Right cardiac atrium (tissue), 5 donors: ENCODE measurements at regions not wholly inside any gene's neighbourhood (a gene's known extent, or its start where the extent isn't known, plus 50 kb on each side); places are given as distances from the start of the nearest gene placed in this dataset.
"Not testable (repeated sequence)": the region's sequence is repeated elsewhere in the genome, so short reads cannot be mapped to it uniquely, and the experiment has no call there.

ENCODE experiments used
- ATAC-seq, 2 donors: fragments of 200-7000 bp; cut with Tn5 transposase; one replicate each; pipeline versions ENCODE4 v1.8.0 to v1.9.1; 2020; ENCODE audit warnings: moderate library complexity in 2 of 2, mild to moderate bottlenecking in 1 of 2
- DNase-seq, 3 donors: peaks; one replicate each; pipeline ENCODE4 v3.0.0-alpha.2; 2020
- H3K27ac ChIP-seq: one replicate; pipeline ENCODE4 v1.5.1; 2013; ENCODE audit warnings: mild to moderate bottlenecking, low read length, control low read depth, moderate library complexity
- H3K27me3 ChIP-seq: one replicate; pipeline ENCODE4 v1.6.1; 2013; ENCODE audit not compliant: control insufficient read depth, insufficient read depth
- H3K4me1 ChIP-seq: one replicate; pipeline ENCODE4 v1.6.1; 2013; ENCODE audit warnings: low read length; ENCODE audit not compliant: control insufficient read depth, insufficient read depth
- H3K4me3 ChIP-seq: one replicate; pipeline ENCODE4 v1.5.1; 2013; ENCODE audit warnings: low read length, control low read depth
- H3K9me3 ChIP-seq: one replicate; pipeline ENCODE4 v1.6.1; 2013; ENCODE audit warnings: low read length; ENCODE audit not compliant: control insufficient read depth
- WGBS: extraction: QIAGEN DNeasy Blood & Tissue Kit; methylation state at CpG from one replicate; pipeline ENCODE4 v1.1.7; 2013; 5-methylcytosine and 5-hydroxymethylcytosine counted together
- intact Hi-C, 4 donors: fragments of 100-400 bp; cut with DNase I; formaldehyde crosslinking; loops; one replicate each; pipeline versions ENCODE4 v1.11.0 to v1.14.0; 2022 to 2023
- donor health status: healthy with polysubstance abuse.
- donor health status: DM: no; HTN: yes; CAD: no.
- donor health status: DM: no; HTN: no; CAD: no.
- donor health status: DM: no; HTN: yes; CAD: no; lungs with severe emphysema.
- donor health status: DM: yes; HTN: yes; CAD: no.

DNA sequence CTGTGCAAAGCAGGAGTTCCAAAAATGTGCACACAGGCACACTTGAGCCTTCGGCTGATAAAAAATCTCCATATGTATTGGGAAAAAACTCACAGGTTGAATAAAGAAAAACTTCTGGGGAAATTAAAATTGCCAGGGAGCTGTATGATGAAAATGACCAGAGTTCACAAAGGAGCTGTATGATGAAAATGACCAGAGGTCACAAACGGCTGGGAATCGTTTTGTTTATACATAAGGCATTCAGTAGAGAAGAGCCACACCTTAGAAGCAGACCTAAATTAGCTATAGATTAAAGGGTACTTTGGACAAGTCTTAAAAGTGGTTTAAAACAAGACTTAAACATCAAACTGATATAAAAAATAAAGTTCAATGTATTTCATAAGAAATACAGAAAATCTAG is 251.7 kb upstream of the TMEM132C start:
- no peaks in the 10 kb centered on the region for H3K4me1 ChIP-seq
- 66% methylated on average over 3 of the region's 3 CpGs for WGBS
- no peak overlapping the region for H3K4me3 ChIP-seq
- peaks cover 2% of the 10 kb centered on the region for H3K27me3 ChIP-seq
- DNase-seq (no peak), ATAC-seq (no peak)
- H3K9me3 ChIP-seq, result no peaks in the 10 kb centered on the region
- H3K27ac ChIP-seq, result no peak overlapping the region
- intact Hi-C loops, result no loop called here

DNA sequence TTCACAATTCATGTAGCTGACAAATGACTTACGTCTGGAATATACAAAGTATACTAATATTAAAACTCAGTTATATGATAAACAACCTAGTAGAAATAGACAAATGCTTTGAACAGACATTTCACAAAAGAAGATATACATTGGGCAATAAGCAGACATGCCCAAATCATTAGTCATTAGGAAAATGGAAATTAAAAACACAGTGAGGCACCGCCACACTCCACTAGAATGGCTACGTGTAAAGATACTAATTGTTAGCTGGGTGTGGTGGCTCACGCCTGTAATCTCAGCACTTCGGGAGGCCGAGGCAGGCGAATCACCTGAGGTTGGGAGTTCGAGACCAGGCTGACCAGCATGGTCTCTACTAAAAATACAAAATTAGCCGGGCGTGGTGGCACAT is 248.9 kb upstream of the TMEM132C start:
- Histone ChIP-seq H3K27ac (no peak overlapping the region), H3K4me1 (no peaks in the 10 kb centered on the region), H3K27me3 (peaks cover 2% of the 10 kb centered on the region), H3K9me3 (no peaks in the 10 kb centered on the region), H3K4me3 (no peak overlapping the region)
- WGBS, result 82% methylated on average over 10 of the region's 10 CpGs
- ATAC-seq, result no peak
- DNase-seq, result no peak
- intact Hi-C loops, result no loop called here

DNA sequence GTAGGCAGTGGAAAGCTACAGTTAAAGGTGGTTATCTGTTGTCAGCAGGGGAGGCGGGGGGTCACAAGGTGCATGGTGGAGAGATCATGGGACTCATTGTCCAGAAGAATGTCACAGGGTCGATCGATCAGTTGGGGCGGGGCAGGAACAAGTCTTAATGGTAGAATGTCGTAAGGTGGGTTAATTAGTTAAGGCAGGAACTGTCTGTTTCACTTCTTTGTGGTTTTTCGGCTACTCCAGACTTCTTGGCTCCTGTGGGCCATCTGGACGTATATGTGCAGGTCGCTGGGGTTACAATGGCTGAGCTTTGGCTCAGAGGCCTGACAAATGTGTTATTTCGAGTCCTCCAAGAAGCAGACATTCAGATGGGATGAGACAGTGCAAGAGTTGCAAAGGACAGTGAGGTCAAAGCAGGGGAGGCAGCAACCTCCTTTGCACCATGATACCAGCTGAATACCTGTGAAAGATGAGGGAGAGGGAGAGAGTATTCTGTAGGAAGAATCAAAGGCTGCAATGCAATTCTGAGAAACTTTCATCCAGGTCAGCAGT is 246.9 kb upstream of the TMEM132C start:
- ATAC-seq (no peak), DNase-seq (no peak)
- intact Hi-C loops, result no loop called here
- Histone ChIP-seq H3K4me3 (no peak overlapping the region), H3K27ac (no peak overlapping the region), H3K4me1 (no peaks in the 10 kb centered on the region), H3K27me3 (peaks cover 1% of the 10 kb centered on the region), H3K9me3 (no peaks in the 10 kb centered on the region)
- 62% methylated on average over 9 of the region's 9 CpGs for WGBS

DNA sequence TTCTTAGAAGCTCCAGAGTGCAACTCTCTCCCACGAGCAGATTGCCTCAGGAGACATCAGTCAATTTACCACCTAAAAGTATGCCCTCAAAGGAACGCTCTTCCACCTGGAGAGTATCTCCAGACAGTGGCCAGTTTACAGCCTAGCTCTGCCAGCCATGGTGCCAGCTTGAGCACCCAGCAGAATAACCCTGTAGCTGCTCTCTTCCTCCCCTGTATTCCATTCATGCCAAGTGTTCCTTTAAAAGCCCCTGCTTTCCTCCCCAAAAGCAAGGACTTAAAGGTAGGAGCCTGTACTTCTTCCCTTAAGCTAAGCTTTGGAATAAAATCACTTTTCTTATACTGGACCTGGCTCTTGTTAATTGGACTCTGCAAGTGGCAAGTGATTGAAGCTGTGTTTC is 245.4 kb upstream of the TMEM132C start:
- Histone ChIP-seq H3K4me3 (no peak overlapping the region), H3K27ac (no peak overlapping the region), H3K27me3 (no peaks in the 10 kb centered on the region), H3K4me1 (no peaks in the 10 kb centered on the region), H3K9me3 (no peaks in the 10 kb centered on the region)
- ATAC-seq (no peak), DNase-seq (no peak)
- intact Hi-C loops, result no loop called here
- 32% methylated on average over 2 of the region's 2 CpGs for WGBS

DNA sequence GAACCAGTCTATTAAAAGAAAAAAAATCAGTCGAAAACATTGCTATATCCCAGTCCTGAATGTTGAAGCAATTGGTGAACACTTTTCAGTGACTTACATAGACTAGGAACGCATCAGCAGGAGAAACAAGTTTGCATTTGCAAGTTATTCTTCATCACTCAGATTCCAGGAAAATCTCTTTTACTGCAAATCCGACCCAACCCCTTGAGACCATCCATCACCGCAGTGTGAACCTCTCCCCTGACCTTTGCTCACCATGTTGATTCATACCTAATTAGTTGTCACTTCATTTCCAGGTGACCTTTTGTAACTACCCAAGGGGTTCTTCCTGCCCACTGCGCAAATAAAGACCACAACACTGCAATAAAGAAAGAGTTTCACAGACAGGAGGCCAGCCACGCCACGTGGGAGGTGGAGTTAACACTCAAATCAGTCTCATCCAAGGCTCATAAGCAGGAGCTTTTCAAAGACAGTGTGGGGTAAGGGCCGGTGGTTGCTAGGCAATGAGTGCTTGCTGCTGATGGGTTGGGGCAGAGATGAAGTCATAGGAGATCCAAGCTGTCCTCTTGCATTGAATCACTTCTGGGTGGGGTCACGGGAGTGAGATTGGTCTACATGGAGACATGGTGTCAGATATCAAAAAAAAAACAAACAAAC is 241.3 kb upstream of the TMEM132C start:
- no peak for ATAC-seq
- no peaks in the 10 kb centered on the region for H3K27me3 ChIP-seq

DNA sequence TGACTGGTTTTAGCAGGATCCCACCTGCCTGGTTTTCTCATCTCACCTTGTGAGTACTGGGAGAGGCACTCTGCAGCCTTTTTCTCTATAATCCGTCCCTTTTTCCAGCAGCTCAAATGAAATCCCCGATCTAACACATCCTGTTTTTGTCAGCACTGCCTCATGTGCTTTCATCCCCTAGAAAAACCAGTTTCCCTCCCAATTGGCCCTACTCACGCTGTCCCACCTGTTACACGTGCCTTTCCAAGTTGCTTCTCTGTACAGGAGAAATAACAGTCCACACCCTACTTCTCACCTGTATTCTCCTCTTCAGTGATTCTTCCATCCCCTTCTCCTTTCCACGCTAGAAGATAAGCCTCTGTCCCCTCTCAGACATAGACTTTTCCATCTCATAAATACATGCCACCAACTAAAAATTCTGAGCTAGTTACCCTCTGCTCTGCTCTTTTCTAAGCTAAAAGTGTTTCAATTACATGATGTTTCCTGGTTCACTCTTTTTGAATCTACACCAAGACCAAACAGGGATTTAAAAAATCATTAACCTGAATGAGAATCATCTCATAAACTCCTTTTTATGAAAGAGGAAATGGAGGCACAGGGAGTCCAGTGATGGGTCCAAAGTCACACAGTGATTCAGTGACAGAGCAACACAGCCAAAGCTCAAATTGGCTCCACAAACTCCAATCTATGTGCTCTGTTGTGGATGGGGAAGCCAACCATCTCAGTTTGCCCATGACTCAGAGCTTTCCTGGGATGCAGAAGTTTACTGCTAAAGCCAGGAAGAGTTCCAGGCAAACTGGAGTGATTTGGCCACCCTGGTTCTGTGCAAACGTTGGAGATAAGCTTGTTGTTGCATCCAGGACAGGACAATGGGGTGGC is 240.0 kb upstream of the TMEM132C start:
- 62% methylated on average over 6 of the region's 6 CpGs for WGBS

More for the DNA sequence above, 241.3 kb upstream of the TMEM132C start:
- Histone ChIP-seq H3K27ac (no peak overlapping the region), H3K4me1 (no peaks in the 10 kb centered on the region), H3K9me3 (no peaks in the 10 kb centered on the region), H3K4me3 (no peak overlapping the region)
- 65% methylated on average over 9 of the region's 9 CpGs for WGBS
- no peak for DNase-seq
- intact Hi-C loops, result no loop called here

DNA sequence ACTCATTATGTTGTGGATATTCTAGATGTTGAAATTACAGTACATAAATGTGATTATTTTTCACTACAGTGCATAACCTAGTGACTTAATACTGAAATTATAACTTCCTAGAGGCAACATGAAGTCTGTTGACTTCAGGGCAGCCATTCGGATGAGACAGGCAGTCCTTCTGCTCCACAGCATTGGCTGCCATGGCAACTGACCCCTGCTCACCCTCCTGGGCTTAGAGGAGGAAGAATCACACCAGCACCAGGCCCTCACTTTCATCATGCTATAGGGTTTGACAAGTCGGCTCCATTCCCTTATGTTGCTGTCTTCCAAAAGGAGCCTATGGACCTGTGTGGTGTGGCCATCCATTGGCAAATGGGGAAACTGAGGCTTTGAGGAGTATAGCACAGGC is 233.5 kb upstream of the TMEM132C start:
- 58% methylated on average over 2 of the region's 2 CpGs for WGBS
- intact Hi-C loops, result no loop called here

More for the DNA sequence above, 240.0 kb upstream of the TMEM132C start:
- H3K9me3 ChIP-seq, result no peaks in the 10 kb centered on the region
- ATAC-seq (no peak), DNase-seq (no peak)
- no peaks in the 10 kb centered on the region for H3K4me1 ChIP-seq
- intact Hi-C loops, result no loop called here
- no peaks in the 10 kb centered on the region for H3K27me3 ChIP-seq
- no peak overlapping the region for H3K27ac ChIP-seq
- H3K4me3 ChIP-seq, result no peak overlapping the region

DNA sequence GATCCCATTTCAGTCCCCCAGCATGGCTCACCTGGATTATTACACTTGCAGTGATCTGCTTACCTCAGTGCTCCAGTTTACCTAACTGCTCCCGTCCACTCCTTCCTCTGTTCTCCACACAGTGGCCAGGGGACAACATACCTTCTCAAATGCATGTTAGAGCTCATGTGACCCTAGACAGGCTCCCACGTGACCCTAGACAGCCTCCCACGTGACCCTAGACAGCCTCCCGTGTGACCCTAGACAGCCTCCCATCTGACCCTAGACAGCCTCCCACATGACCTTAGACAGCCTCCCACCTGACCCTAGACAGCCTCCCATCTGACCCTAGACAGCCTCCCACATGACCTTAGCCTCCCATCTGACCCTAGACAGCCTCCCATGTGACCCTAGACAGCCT is 226.0 kb upstream of the TMEM132C start:
- intact Hi-C loops, result no loop called here

More for the DNA sequence above, 233.5 kb upstream of the TMEM132C start:
- H3K9me3 ChIP-seq, result no peaks in the 10 kb centered on the region
- no peak overlapping the region for H3K27ac ChIP-seq
- no peaks in the 10 kb centered on the region for H3K27me3 ChIP-seq
- H3K4me3 ChIP-seq, result no peak overlapping the region
- H3K4me1 ChIP-seq, result no peaks in the 10 kb centered on the region
- no peak for ATAC-seq
- DNase-seq, result no peak

DNA sequence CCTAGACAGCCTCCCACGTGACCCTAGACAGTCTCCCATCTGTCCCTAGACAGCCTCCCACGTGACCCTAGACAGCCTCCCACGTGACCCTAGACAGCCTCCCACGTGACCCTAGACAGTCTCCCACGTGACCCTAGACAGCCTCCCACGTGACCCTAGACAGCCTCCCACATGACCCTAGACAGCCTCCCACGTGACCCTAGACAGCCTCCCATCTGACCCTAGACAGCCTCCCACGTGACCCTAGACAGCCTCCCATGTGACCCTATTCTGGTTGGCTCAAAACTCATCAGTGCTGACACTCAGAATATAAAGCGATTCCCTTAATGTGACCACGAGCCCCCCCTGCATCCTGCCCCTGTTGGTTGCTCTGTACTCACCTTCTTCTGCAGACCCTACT is 224.7 kb upstream of the TMEM132C start:
- intact Hi-C loops, ATAC-seq, H3K4me1 ChIP-seq, H3K9me3 ChIP-seq, H3K4me3 ChIP-seq, H3K27me3 ChIP-seq, H3K27ac ChIP-seq, DNase-seq: not testable (repeated sequence)
- 91% methylated on average over 9 of the region's 10 CpGs for WGBS

More for the DNA sequence above, 226.0 kb upstream of the TMEM132C start:
- 91% methylated on average over 4 of the region's 4 CpGs for WGBS
- Histone ChIP-seq H3K9me3 (no peaks in the 10 kb centered on the region), H3K4me3 (no peak overlapping the region), H3K4me1 (no peaks in the 10 kb centered on the region), H3K27me3 (no peaks in the 10 kb centered on the region), H3K27ac (no peak overlapping the region)
- ATAC-seq, result no peak
- no peak for DNase-seq

DNA sequence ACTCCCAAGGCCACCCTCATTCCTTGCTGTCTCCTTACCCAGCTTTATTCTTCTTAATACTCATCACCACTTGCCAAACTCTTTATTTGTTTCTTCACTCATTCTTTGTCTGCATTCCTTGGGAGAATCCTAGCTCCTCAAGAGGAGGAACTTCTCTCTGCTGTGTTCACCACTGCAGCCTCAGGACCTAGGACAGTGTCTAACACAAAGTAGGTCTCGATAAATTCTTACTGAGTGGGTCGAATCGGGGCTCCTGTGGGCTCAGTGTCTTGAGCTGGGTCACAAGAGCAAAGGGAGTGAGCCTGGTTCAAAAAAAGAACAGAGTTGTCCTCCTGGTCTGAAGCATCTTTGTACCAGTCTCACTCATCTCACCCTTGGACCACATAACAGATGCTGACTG is 224.1 kb upstream of the TMEM132C start:
- ATAC-seq (no peak), DNase-seq (no peak)
- H3K9me3 ChIP-seq, result no peaks in the 10 kb centered on the region
- intact Hi-C loops, result no loop called here
- no peaks in the 10 kb centered on the region for H3K27me3 ChIP-seq
- WGBS, result 82% methylated on average over 3 of the region's 3 CpGs
- H3K4me3 ChIP-seq, result no peak overlapping the region
- no peak overlapping the region for H3K27ac ChIP-seq
- no peaks in the 10 kb centered on the region for H3K4me1 ChIP-seq

DNA sequence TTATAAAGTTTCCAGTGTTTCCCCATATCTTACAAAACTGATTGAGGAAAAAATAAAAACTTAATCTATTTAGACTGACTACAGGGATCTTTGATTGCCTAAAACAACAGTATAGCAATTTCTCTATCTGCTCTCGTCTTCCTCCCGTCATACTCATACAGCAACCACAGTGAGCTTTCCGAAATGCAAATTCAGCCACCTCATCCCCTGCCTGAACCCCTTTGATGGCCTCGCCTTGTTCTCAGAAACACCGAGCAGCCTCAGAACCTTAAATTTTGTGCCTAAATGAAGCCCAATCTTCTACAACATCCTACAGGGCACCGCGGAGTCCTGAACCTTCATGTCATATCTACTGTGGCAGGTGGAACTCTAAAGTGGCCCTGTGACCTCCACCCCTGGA is 223.7 kb upstream of the TMEM132C start:
- H3K4me3 ChIP-seq, result no peak overlapping the region
- H3K27ac ChIP-seq, result no peak overlapping the region
- no peaks in the 10 kb centered on the region for H3K9me3 ChIP-seq
- H3K27me3 ChIP-seq, result no peaks in the 10 kb centered on the region
- intact Hi-C loops, result no loop called here
- no peaks in the 10 kb centered on the region for H3K4me1 ChIP-seq
- ATAC-seq (no peak), DNase-seq (no peak)
- 85% methylated on average over 7 of the region's 7 CpGs for WGBS
